ENCODE measurements at regions not wholly inside any gene's neighbourhood (a gene's known extent, or its start where the extent isn't known, plus 50 kb on each side); places are given as distances from the start of the nearest gene placed in this dataset.

- H3K27me3 Mint-ChIP-seq (ENCODE audit: low read depth in 3 of 3), result no peaks in the 10 kb centered on the region
- H3K9me3 Mint-ChIP-seq, result peaks cover 0 to 8% (median 5%) of the 10 kb centered on the region in 7 donors
- no CpG with 5 or more reads among the region's 2 CpGs for WGBS (ENCODE audit: insufficient coverage)
- no peak overlapping the region for H2AFZ ChIP-seq (ENCODE audit: insufficient read depth, low read depth, low read length, poor library complexity, severe bottlenecking)
- intact Hi-C loops (cut with micrococcal nuclease), result no loop called here
- H3K4me1 ChIP-seq (ENCODE audit: control insufficient read depth in 1 of 2, insufficient read depth in 2 of 2, low read length in 2 of 2), result no peaks in the 10 kb centered on the region
- H3K27ac ChIP-seq (ENCODE audit: low read depth in 1 of 2, low read length in 2 of 2), result no peak overlapping the region
- H3K9me3 ChIP-seq (replicated peaks in 1 of 2; ENCODE audit: control insufficient read depth in 1 of 2, insufficient read depth in 1 of 2, low read length in 2 of 2), result peaks cover 0 to 7% of the 10 kb centered on the region in 2 donors
- H3K36me3 Mint-ChIP-seq, result no peaks in the 10 kb centered on the region
- no peaks in the 10 kb centered on the region for H3K4me1 Mint-ChIP-seq
- TF ChIP-seq CTCF (IDR thresholded peaks at IDR 0.05), result no peak
- H3K79me2 ChIP-seq (ENCODE audit: insufficient read depth, low read length), result no peaks in the 10 kb centered on the region
- DNase-seq, result no peak
- H3K9ac ChIP-seq (ENCODE audit: insufficient read depth, low read length, poor library complexity, severe bottlenecking), result no peak overlapping the region
- no peaks in the 10 kb centered on the region for H3K27me3 ChIP-seq (ENCODE audit: control insufficient read depth in 2 of 2, insufficient read depth in 2 of 2, low read length in 2 of 2)
- no peak overlapping the region for H3K4me3 Mint-ChIP-seq
- no peak overlapping the region for H3K4me3 ChIP-seq (replicated peaks in 1 of 3; ENCODE audit: low read depth in 2 of 3, low read length in 3 of 3)
- H4K20me1 ChIP-seq (ENCODE audit: insufficient read depth, low read length), result no peaks in the 10 kb centered on the region
- no peak overlapping the region for H3K27ac Mint-ChIP-seq
- H3K36me3 ChIP-seq (replicated peaks in 1 of 2; ENCODE audit: control insufficient read depth in 1 of 2, insufficient read depth in 2 of 2, low read length in 2 of 2), result no peaks in the 10 kb centered on the region
- no peak overlapping the region for H3K4me2 ChIP-seq (replicated peaks; ENCODE audit: extremely low read depth, low read length, poor library complexity, severe bottlenecking)
These were observed 245.0 kb downstream of the TAF11L14 start for GRCh38 chr5:17879276-17879675.

- Mint-ChIP-seq H3K27ac (no peak overlapping the region), H3K27me3 (ENCODE audit: low read depth in 3 of 3) (no peaks in the 10 kb centered on the region), H3K9me3 (peaks cover 3 to 9% (median 7%) of the 10 kb centered on the region in 7 donors), H3K36me3 (no peaks in the 10 kb centered on the region), H3K4me1 (no peaks in the 10 kb centered on the region), H3K4me3 (no peak overlapping the region)
- no peak for DNase-seq
- no peak for TF ChIP-seq CTCF (IDR thresholded peaks at IDR 0.05)
- H3K9ac ChIP-seq (ENCODE audit: insufficient read depth, low read length, poor library complexity, severe bottlenecking), result no peak overlapping the region
- no peak overlapping the region for H3K4me3 ChIP-seq (replicated peaks in 1 of 3; ENCODE audit: low read depth in 2 of 3, low read length in 3 of 3)
- H3K79me2 ChIP-seq (ENCODE audit: insufficient read depth, low read length), result no peaks in the 10 kb centered on the region
- no peak overlapping the region for H3K27ac ChIP-seq (ENCODE audit: low read depth in 1 of 2, low read length in 2 of 2)
- H3K9me3 ChIP-seq (replicated peaks in 1 of 2; ENCODE audit: control insufficient read depth in 1 of 2, insufficient read depth in 1 of 2, low read length in 2 of 2), result peaks cover 0 to 7% of the 10 kb centered on the region in 2 donors
- no peak overlapping the region for H3K4me2 ChIP-seq (replicated peaks; ENCODE audit: extremely low read depth, low read length, poor library complexity, severe bottlenecking)
- no peaks in the 10 kb centered on the region for H3K36me3 ChIP-seq (replicated peaks in 1 of 2; ENCODE audit: control insufficient read depth in 1 of 2, insufficient read depth in 2 of 2, low read length in 2 of 2)
- no peaks in the 10 kb centered on the region for H3K27me3 ChIP-seq (ENCODE audit: control insufficient read depth in 2 of 2, insufficient read depth in 2 of 2, low read length in 2 of 2)
- no peak overlapping the region for H2AFZ ChIP-seq (ENCODE audit: insufficient read depth, low read depth, low read length, poor library complexity, severe bottlenecking)
- intact Hi-C loops (cut with micrococcal nuclease), result no loop called here
- no peaks in the 10 kb centered on the region for H4K20me1 ChIP-seq (ENCODE audit: insufficient read depth, low read length)
- no peaks in the 10 kb centered on the region for H3K4me1 ChIP-seq (ENCODE audit: control insufficient read depth in 1 of 2, insufficient read depth in 2 of 2, low read length in 2 of 2)
- 100% methylated on average over 1 of the region's 4 CpGs for WGBS (ENCODE audit: insufficient coverage)
These were observed 246.6 kb downstream of the TAF11L14 start for GRCh38 chr5:17880869-17881268.

All from CD14-positive monocyte (primary cell).